ENCODE measurements at regions not wholly inside any gene's neighbourhood (a gene's known extent, or its start where the extent isn't known, plus 50 kb on each side); places are given as distances from the start of the nearest gene placed in this dataset.

- H3K36me3 ChIP-seq (ENCODE audit: control insufficient read depth in 2 of 2, extremely low read depth in 1 of 2, insufficient read depth in 2 of 2, low read length in 2 of 2): no peaks in the 10 kb centered on the region
- TF ChIP-seq MAX (IDR thresholded peaks at IDR 0.05; ENCODE audit: insufficient read depth, insufficient read length) (no peak), FOS (IDR thresholded peaks at IDR 0.05; ENCODE audit: borderline replicate concordance, insufficient read depth, low read length) (no peak), POLR2AphosphoS5 (IDR thresholded peaks at IDR 0.05; ENCODE audit: insufficient read depth, low read depth, low read length) (no peak), JUN (IDR thresholded peaks at IDR 0.05; ENCODE audit: borderline replicate concordance, insufficient read depth, insufficient read length, low read depth) (no peak), MYC (IDR thresholded peaks at IDR 0.05; ENCODE audit: low read depth, low read length) (no peak), CTCF (IDR thresholded peaks at IDR 0.05; ENCODE audit: extremely low read depth in 1 of 2, insufficient read depth in 1 of 2, low read depth in 1 of 2, low read length in 2 of 2) (no peak), GATA2 (IDR thresholded peaks at IDR 0.05; ENCODE audit: insufficient read depth, insufficient read length, low read depth, low read length) (no peak), POLR2A (IDR thresholded peaks at IDR 0.05; ENCODE audit: low read depth, low read length) (no peak), EZH2 (IDR thresholded peaks at IDR 0.05; ENCODE audit: borderline replicate concordance, low read depth, low read length, severe bottlenecking) (no peak)
- H3K9ac ChIP-seq (replicated peaks; ENCODE audit: extremely low read depth, insufficient read depth, low read length): no peak overlapping the region
- H2AFZ ChIP-seq (ENCODE audit: low read depth, low read length): no peak overlapping the region
- H3K79me2 ChIP-seq (ENCODE audit: control insufficient read depth, insufficient read depth, low read length): no peaks in the 10 kb centered on the region
- no peaks in the 10 kb centered on the region for H4K20me1 ChIP-seq (replicated peaks; ENCODE audit: control insufficient read depth, extremely low read depth, insufficient read depth, low read length)
- no peaks in the 10 kb centered on the region for H3K9me3 ChIP-seq (replicated peaks; ENCODE audit: control insufficient read depth, insufficient read depth, low read length)
- dilution Hi-C loops (cut with MboI; ENCODE audit: extremely low pct_ligation_motif_present, low sequenced_read_pairs): no loop called here
- no peaks in the 10 kb centered on the region for H3K27me3 ChIP-seq (ENCODE audit: control insufficient read depth in 2 of 2, insufficient read depth in 2 of 2, low read length in 2 of 2)
- BruUV-seq (replicated peaks): no TSS peak
- H3K27ac ChIP-seq (ENCODE audit: insufficient read depth, low read depth, low read length): no peak overlapping the region
- H3K4me3 ChIP-seq (replicated peaks in 1 of 3; ENCODE audit: insufficient read depth in 1 of 3, low read depth in 1 of 3, low read length in 3 of 3): no peak overlapping the region
- H3K9me1 ChIP-seq (replicated peaks; ENCODE audit: control insufficient read depth, extremely low read depth, insufficient read depth, low read length): no peaks in the 10 kb centered on the region
- H3K4me1 ChIP-seq (ENCODE audit: control insufficient read depth, extremely low read depth, insufficient read depth, low read length): no peaks in the 10 kb centered on the region
- intact Hi-C loops (cut with micrococcal nuclease): no loop called here
- DNase-seq (ENCODE audit: low read depth, low spot score) (no peak), FAIRE-seq (no peak)
- ChIA-PET CTCF (no interaction called here), POLR2A (no interaction called here)
- no peak overlapping the region for H3K4me2 ChIP-seq (ENCODE audit: insufficient read depth, low read length)
These were observed 629.3 kb downstream of the NR2F1-AS1 start for GRCh38 chr5:92951746-92952145.

Measured in endothelial cell of umbilical vein (primary cell).